H1 (cell line): ENCODE measurements at regions not wholly inside any gene's neighbourhood (a gene's known extent, or its start where the extent isn't known, plus 50 kb on each side); places are given as distances from the start of the nearest gene placed in this dataset.

Experiments
- TBP ChIP-seq: IDR thresholded peaks from 2 replicates; pipeline ENCODE4 v1.6.1; 2011; ENCODE audit warnings: low read depth, low read length, improper control_type of control experiment
- ZNF274 ChIP-seq: IDR thresholded peaks from 2 replicates; pipeline ENCODE4 v1.7.0; 2012; ENCODE audit warnings: low read length, borderline replicate concordance; ENCODE audit errors: extremely low read depth

DNA sequence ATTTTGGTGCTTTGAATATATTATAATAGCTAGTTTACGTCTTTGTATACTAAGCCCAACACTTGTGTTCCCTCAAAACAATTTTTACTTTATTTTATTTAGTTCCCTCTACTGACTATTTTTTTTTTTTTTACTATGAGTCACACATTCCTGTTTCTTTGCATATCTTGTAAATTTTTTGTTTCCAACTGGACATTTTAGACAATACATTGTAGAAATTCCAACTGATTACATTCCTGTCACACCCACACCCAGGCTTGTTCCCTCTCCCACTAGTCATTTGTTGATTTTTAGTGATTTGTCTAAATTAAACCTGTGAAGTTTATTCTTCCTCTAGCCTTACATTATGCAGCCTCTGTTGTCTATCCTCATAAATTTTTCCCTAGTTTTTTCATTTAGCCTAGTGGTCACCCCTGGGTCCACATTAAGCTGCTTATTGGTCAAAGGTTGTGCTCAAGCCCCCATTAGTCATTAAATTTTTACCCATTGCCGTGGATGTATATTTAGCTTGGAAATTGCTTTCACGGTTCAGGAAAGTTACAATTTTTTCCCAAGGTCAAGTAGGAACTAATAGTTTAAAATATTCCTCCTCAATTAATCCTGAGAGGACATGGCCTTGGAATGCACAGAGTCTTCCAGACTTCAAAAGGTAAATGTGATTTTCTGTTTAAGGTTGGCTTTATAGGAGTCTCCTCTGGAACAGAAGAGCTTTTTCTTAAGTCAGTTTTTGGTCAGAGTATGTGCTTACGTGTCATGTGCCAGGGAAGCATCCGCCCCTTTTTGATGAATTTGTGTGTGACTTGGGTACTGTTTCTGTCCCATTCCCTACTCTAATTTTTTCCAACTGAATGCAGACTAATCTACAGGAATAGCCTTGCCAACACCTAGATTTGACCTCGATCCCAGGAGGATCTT, 207.6 kb upstream of the TMEM72 start (continued):
- TF ChIP-seq TBP, result no peak
- TF ChIP-seq ZNF274, result no peak
